GM12874 (cell line): ENCODE measurements at regions not wholly inside any gene's neighbourhood (a gene's known extent, or its start where the extent isn't known, plus 50 kb on each side); places are given as distances from the start of the nearest gene placed in this dataset.

Source experiments
- CTCF ChIP-seq: IDR thresholded peaks from 2 replicates; pipeline ENCODE4 v1.5.1; 2011; ENCODE audit warnings: low read depth, mild to moderate bottlenecking, control low read depth, low read length, moderate library complexity; ENCODE audit not compliant: insufficient read depth

- no peak for TF ChIP-seq CTCF
Observed at GRCh38 chr3:82495655-82496054, 734.2 kb upstream of the GBE1 start.

- no peak for TF ChIP-seq CTCF
Observed at GRCh38 chr3:82494977-82495489, 733.6 kb upstream of the GBE1 start.

GRCh38 chr3:82493858-82494257, 732.4 kb upstream of the GBE1 start:
- no peak for TF ChIP-seq CTCF

GRCh38 chr3:82475306-82475705, 713.9 kb upstream of the GBE1 start:
- no peak for TF ChIP-seq CTCF

- no peak for TF ChIP-seq CTCF
Observed at GRCh38 chr3:82474711-82475110, 713.3 kb upstream of the GBE1 start.

- no peak for TF ChIP-seq CTCF
Observed at GRCh38 chr3:82473864-82474541, 712.6 kb upstream of the GBE1 start.

GRCh38 chr3:82467051-82467450, 705.6 kb upstream of the GBE1 start:
- TF ChIP-seq CTCF = no peak

GRCh38 chr3:82462977-82463376, 701.5 kb upstream of the GBE1 start:
- no peak for TF ChIP-seq CTCF
